ENCODE measurements at regions not wholly inside any gene's neighbourhood (a gene's known extent, or its start where the extent isn't known, plus 50 kb on each side); places are given as distances from the start of the nearest gene placed in this dataset.
"Not testable (repeated sequence)": the region's sequence is repeated elsewhere in the genome, so short reads cannot be mapped to it uniquely, and the experiment has no call there.

DNA sequence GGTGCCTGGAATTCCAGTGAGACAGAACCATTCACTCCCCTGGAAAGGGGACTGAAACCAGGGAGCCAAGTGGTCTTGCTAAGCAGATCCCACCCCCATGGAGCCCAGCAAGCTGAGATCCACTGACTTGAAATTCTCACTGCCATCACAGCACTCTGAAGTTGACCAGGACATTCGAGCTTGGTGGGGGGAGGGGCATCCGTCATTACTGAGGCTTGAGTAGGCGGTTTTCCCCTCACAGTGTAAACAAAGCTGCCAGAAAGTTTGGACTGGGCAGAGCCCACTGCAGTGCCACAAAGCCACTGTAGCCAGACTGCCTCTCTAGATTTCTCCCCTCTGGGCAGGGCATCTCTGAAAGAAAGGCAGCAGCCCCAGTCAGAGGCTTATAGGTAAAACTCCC, 623.9 kb upstream of the CCDC179 start:
- TF ChIP-seq, protein P1, sequence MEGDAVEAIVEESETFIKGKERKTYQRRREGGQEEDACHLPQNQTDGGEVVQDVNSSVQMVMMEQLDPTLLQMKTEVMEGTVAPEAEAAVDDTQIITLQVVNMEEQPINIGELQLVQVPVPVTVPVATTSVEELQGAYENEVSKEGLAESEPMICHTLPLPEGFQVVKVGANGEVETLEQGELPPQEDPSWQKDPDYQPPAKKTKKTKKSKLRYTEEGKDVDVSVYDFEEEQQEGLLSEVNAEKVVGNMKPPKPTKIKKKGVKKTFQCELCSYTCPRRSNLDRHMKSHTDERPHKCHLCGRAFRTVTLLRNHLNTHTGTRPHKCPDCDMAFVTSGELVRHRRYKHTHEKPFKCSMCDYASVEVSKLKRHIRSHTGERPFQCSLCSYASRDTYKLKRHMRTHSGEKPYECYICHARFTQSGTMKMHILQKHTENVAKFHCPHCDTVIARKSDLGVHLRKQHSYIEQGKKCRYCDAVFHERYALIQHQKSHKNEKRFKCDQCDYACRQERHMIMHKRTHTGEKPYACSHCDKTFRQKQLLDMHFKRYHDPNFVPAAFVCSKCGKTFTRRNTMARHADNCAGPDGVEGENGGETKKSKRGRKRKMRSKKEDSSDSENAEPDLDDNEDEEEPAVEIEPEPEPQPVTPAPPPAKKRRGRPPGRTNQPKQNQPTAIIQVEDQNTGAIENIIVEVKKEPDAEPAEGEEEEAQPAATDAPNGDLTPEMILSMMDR (IDR thresholded peaks at IDR 0.05): not testable (repeated sequence)
- TF ChIP-seq POLR2A (IDR thresholded peaks at IDR 0.05): not testable (repeated sequence)
